Smooth muscle cell (in vitro differentiated cells): ENCODE measurements at regions not wholly inside any gene's neighbourhood (a gene's known extent, or its start where the extent isn't known, plus 50 kb on each side); places are given as distances from the start of the nearest gene placed in this dataset.

Experiments used
- DNase-seq: peaks from one replicate; lab custom pipeline; 2025; ENCODE audit not compliant: unreplicated experiment; lab: John Stamatoyannopoulos, UW
- H2AFZ ChIP-seq: fragments of 200-600 bp; sonication (generic); 2 replicates; pipeline ENCODE4 v1.6.0; 2016; ENCODE audit warnings: antibody characterized with exemption, low read depth, mild to moderate bottlenecking
- H3F3A ChIP-seq: fragments of 200-600 bp; sonication (generic); 2 replicates; pipeline ENCODE4 v1.6.0; 2017; ENCODE audit warnings: antibody characterized with exemption, low read depth
- H3K27ac ChIP-seq: fragments of 200-600 bp; sonication (generic); 2 replicates; pipeline ENCODE4 v1.5.1; 2016; ENCODE audit warnings: low read depth, mild to moderate bottlenecking
- H3K27me3 ChIP-seq: fragments of 200-600 bp; sonication (generic); 2 replicates; pipeline ENCODE4 v1.6.1; 2016; ENCODE audit warnings: low read depth, mild to moderate bottlenecking
- H3K36me3 ChIP-seq: fragments of 200-600 bp; sonication (generic); 2 replicates; pipeline ENCODE4 v1.5.1; 2016; ENCODE audit warnings: low read depth
- H3K4me1 ChIP-seq: fragments of 200-600 bp; sonication (generic); 2 replicates; pipeline ENCODE4 v1.5.1; 2016; ENCODE audit warnings: low read depth
- H3K4me2 ChIP-seq: fragments of 200-600 bp; sonication (generic); 2 replicates; pipeline ENCODE4 v1.6.0; 2016; ENCODE audit warnings: mild to moderate bottlenecking
- H3K4me3 ChIP-seq: fragments of 200-600 bp; sonication (generic); 2 replicates; pipeline ENCODE4 v1.5.1; 2016; ENCODE audit warnings: mild to moderate bottlenecking
- H3K79me2 ChIP-seq: fragments of 200-600 bp; sonication (generic); 2 replicates; pipeline ENCODE4 v1.6.0; 2016; ENCODE audit warnings: low read depth, mild to moderate bottlenecking
- H3K9ac ChIP-seq: fragments of 200-600 bp; sonication (generic); 2 replicates; pipeline ENCODE4 v1.6.0; 2016; ENCODE audit warnings: low read depth
- H3K9me3 ChIP-seq: fragments of 200-600 bp; sonication (generic); replicated peaks from 2 replicates; pipeline ENCODE4 v1.5.1; 2016; ENCODE audit warnings: low read depth
- H4K20me1 ChIP-seq: fragments of 200-600 bp; sonication (generic); 2 replicates; pipeline ENCODE4 v1.6.0; 2016; ENCODE audit warnings: low read depth
- CTCF ChIP-seq: fragments of 200-600 bp; sonication (generic); IDR thresholded peaks from 2 replicates; pipeline ENCODE4 v1.5.1; 2017; ENCODE audit warnings: borderline replicate concordance, mild to moderate bottlenecking, antibody characterized with exemption; ENCODE audit not compliant: insufficient read depth, poor library complexity, severe bottlenecking
- WGBS: methylation state at CpG from one replicate; pipeline ENCODE4 v1.1.7; 2016; ENCODE audit warnings: low lambda C conversion rate; 5-methylcytosine and 5-hydroxymethylcytosine counted together

DNA sequence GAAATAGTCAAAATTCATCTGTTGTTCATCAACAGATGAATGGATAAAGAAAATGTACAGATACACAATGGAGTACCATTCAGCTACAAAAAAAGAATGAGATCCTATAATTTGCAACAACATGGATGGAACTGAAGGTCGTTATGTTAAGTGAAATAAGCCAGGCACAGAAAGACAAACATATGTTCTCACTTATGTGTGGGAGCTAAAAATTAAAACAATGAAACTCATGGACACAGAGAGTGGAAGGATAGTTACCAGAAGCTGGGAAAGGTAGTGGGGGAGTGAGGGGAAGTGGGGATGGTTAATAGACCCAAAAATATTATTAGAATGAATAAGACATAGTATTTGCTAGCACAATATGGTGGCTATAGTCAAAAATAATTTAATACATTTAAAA lies 70.0 kb upstream of the KCNMA1 start:
- Histone ChIP-seq H2AFZ (no peak overlapping the region), H3K27me3 (no peaks in the 10 kb centered on the region), H3F3A (no peaks in the 10 kb centered on the region), H3K36me3 (no peaks in the 10 kb centered on the region), H3K4me2 (no peak overlapping the region), H3K4me1 (peaks cover 3% of the 10 kb centered on the region), H3K4me3 (no peak overlapping the region), H3K79me2 (no peaks in the 10 kb centered on the region), H3K27ac (no peak overlapping the region), H4K20me1 (no peaks in the 10 kb centered on the region), H3K9me3 (no peaks in the 10 kb centered on the region), H3K9ac (no peak overlapping the region)
- no peak for TF ChIP-seq CTCF
- no peak for DNase-seq
- WGBS, result 33% methylated on average over 1 of the region's 1 CpG

- no peaks in the 10 kb centered on the region for H4K20me1 ChIP-seq
- no peak overlapping the region for H3K4me3 ChIP-seq
- no peak overlapping the region for H3K4me2 ChIP-seq
- H3K36me3 ChIP-seq, result no peaks in the 10 kb centered on the region
- no peak overlapping the region for H2AFZ ChIP-seq
- H3K27ac ChIP-seq, result no peak overlapping the region
- WGBS, result 76% methylated on average over 3 of the region's 3 CpGs
- no peaks in the 10 kb centered on the region for H3K79me2 ChIP-seq
- H3K4me1 ChIP-seq, result no peaks in the 10 kb centered on the region
- TF ChIP-seq CTCF, result no peak
- no peaks in the 10 kb centered on the region for H3F3A ChIP-seq
- no peak for DNase-seq
- no peaks in the 10 kb centered on the region for H3K9me3 ChIP-seq
- H3K9ac ChIP-seq, result no peak overlapping the region
- peaks cover 7% of the 10 kb centered on the region for H3K27me3 ChIP-seq
Observed at GRCh38 chr10:77702166-77702565, 64.6 kb upstream of the KCNMA1 start.

DNA sequence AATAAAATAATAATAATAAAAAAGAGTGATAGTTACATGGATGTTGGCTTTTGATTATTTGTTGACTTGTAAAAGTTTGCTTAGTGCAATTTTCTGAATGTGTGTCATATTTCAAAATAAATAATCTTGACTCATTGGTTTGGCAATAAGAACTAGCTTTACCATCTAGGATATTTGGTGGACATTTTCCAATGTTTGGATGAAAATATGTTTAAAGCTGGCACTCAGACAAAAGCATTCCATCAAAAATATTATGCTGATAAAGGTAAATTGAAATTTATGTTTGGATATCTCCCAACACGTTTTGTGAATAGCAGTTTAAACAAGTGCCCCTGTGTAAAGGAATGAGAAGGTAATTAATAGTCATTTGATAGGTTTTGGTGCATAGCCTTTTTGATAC lies 62.5 kb upstream of the KCNMA1 start:
- H3K4me1 ChIP-seq, result no peaks in the 10 kb centered on the region
- no peak overlapping the region for H3K4me3 ChIP-seq
- no peak for TF ChIP-seq CTCF
- H3K36me3 ChIP-seq, result no peaks in the 10 kb centered on the region
- H2AFZ ChIP-seq, result no peak overlapping the region
- WGBS, result 78% methylated on average over 1 of the region's 1 CpG
- H3K27me3 ChIP-seq, result peaks cover 7% of the 10 kb centered on the region
- H3K79me2 ChIP-seq, result no peaks in the 10 kb centered on the region
- no peak overlapping the region for H3K4me2 ChIP-seq
- H3F3A ChIP-seq, result no peaks in the 10 kb centered on the region
- no peak for DNase-seq
- no peaks in the 10 kb centered on the region for H3K9me3 ChIP-seq
- H3K27ac ChIP-seq, result no peak overlapping the region
- no peak overlapping the region for H3K9ac ChIP-seq
- no peaks in the 10 kb centered on the region for H4K20me1 ChIP-seq

DNA sequence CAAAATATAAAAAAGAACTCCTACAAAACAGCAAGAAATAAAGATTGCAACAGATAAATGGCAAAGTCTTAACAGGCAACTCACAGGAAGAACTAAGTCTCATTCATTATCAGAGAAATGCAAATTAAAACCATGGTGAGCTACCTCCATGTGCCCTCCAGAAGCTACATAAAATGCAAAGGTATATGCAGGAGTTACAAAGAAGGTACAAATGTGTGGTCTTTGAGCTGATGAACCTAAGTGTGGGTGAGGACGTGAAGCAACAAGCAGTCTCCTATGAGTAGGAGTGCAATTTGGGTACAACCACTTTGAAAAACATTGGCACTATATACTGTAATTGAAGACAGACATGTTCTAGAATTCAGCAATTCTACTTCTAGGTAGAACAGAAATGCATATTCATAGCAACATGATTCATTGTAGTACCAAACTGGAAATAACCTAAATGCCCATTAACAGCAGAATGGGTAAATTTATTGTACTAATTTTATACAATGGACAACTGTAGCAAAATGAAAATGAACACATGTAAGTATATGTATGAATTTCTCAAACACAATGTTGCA lies 61.6 kb upstream of the KCNMA1 start:
- WGBS, result 78% methylated on average over 1 of the region's 1 CpG
- Histone ChIP-seq H3K4me3 (no peak overlapping the region), H3K36me3 (no peaks in the 10 kb centered on the region), H4K20me1 (no peaks in the 10 kb centered on the region), H2AFZ (no peak overlapping the region), H3K27me3 (peaks cover 13% of the 10 kb centered on the region), H3K9me3 (no peaks in the 10 kb centered on the region), H3K79me2 (no peaks in the 10 kb centered on the region), H3F3A (no peaks in the 10 kb centered on the region), H3K4me2 (no peak overlapping the region), H3K9ac (no peak overlapping the region), H3K27ac (no peak overlapping the region), H3K4me1 (no peaks in the 10 kb centered on the region)
- TF ChIP-seq CTCF, result no peak
- DNase-seq, result no peak
